Activated CD4-positive, CD25-positive, alpha-beta regulatory T cell (primary cell): ENCODE measurements at regions not wholly inside any gene's neighbourhood (a gene's known extent, or its start where the extent isn't known, plus 50 kb on each side); places are given as distances from the start of the nearest gene placed in this dataset.

Experiments used
- DNase-seq, 4 experiments: peaks; one replicate each; lab custom pipeline; 2025; lab: John Stamatoyannopoulos, UW

GRCh38 chr21:38659936-38660332 is 145.8 kb upstream of the ETS2 start:
- no peak for DNase-seq

GRCh38 chr21:38660333-38661196 is 145.2 kb upstream of the ETS2 start:
- DNase-seq: no peak

- no peak for DNase-seq
Measured at GRCh38 chr21:38661197-38661871, 144.4 kb upstream of the ETS2 start.

- DNase-seq: no peak
Measured at GRCh38 chr21:38661889-38662568, 143.7 kb upstream of the ETS2 start.

GRCh38 chr21:38663282-38663681 is 142.4 kb upstream of the ETS2 start:
- no peak for DNase-seq

- DNase-seq: no peak
Measured at GRCh38 chr21:38664315-38664714, 141.4 kb upstream of the ETS2 start.

GRCh38 chr21:38664841-38665240 is 140.9 kb upstream of the ETS2 start:
- DNase-seq: no peak

GRCh38 chr21:38667291-38667870 is 138.3 kb upstream of the ETS2 start:
- DNase-seq: no peak

- DNase-seq: no peak
Measured at GRCh38 chr21:38668067-38668466, 137.7 kb upstream of the ETS2 start.

- no peak for DNase-seq
Measured at GRCh38 chr21:38668541-38668940, 137.2 kb upstream of the ETS2 start.

- DNase-seq: no peak
Measured at GRCh38 chr21:38669186-38669585, 136.5 kb upstream of the ETS2 start.

- DNase-seq: no peak
Measured at GRCh38 chr21:38670861-38671260, 134.9 kb upstream of the ETS2 start.

GRCh38 chr21:38671773-38672172 is 134.0 kb upstream of the ETS2 start:
- no peak for DNase-seq

- no peak for DNase-seq
Measured at GRCh38 chr21:38675182-38675824, 130.4 kb upstream of the ETS2 start.

- no peak for DNase-seq
Measured at GRCh38 chr21:38678827-38679226, 126.9 kb upstream of the ETS2 start.

- DNase-seq: no peak
Measured at GRCh38 chr21:38679534-38679933, 126.2 kb upstream of the ETS2 start.

- no peak for DNase-seq
Measured at GRCh38 chr21:38680401-38680800, 125.3 kb upstream of the ETS2 start.

GRCh38 chr21:38683222-38683621 is 122.5 kb upstream of the ETS2 start:
- DNase-seq: no peak

GRCh38 chr21:38688068-38688467 is 117.7 kb upstream of the ETS2 start:
- no peak for DNase-seq

GRCh38 chr21:38691631-38692030 is 114.1 kb upstream of the ETS2 start:
- no peak for DNase-seq

GRCh38 chr21:38696579-38696978 is 109.2 kb upstream of the ETS2 start:
- DNase-seq: no peak

GRCh38 chr21:38699048-38699447 is 106.7 kb upstream of the ETS2 start:
- DNase-seq: no peak
